Hepatocyte (in vitro differentiated cells): ENCODE measurements at regions not wholly inside any gene's neighbourhood (a gene's known extent, or its start where the extent isn't known, plus 50 kb on each side); places are given as distances from the start of the nearest gene placed in this dataset.

Source experiments
- DNase-seq: peaks from one replicate; pipeline ENCODE4 v3.0.0-alpha.2; 2016; ENCODE audit warnings: low spot score
- H2AFZ ChIP-seq: fragments of 200-600 bp; sonication (generic); 2 replicates; pipeline ENCODE4 v1.6.0; 2016; ENCODE audit warnings: antibody characterized with exemption, mild to moderate bottlenecking
- H3K27ac ChIP-seq: fragments of 200-600 bp; sonication (generic); 2 replicates; pipeline ENCODE4 v1.5.1; 2016; ENCODE audit warnings: mild to moderate bottlenecking
- H3K27me3 ChIP-seq: fragments of 200-600 bp; sonication (generic); 2 replicates; pipeline ENCODE4 v1.6.1; 2016
- H3K36me3 ChIP-seq: fragments of 200-600 bp; sonication (generic); replicated peaks from 2 replicates; pipeline ENCODE4 v1.5.1; 2016; ENCODE audit warnings: low read depth; ENCODE audit not compliant: insufficient read depth
- H3K4me1 ChIP-seq: fragments of 200-600 bp; sonication (generic); 2 replicates; pipeline ENCODE4 v1.5.1; 2016; ENCODE audit warnings: mild to moderate bottlenecking, moderate library complexity; ENCODE audit not compliant: insufficient read depth
- H3K4me2 ChIP-seq: fragments of 200-600 bp; sonication (generic); 2 replicates; pipeline ENCODE4 v1.6.0; 2016
- H3K4me3 ChIP-seq: fragments of 200-600 bp; sonication (generic); 2 replicates; pipeline ENCODE4 v1.5.1; 2016; ENCODE audit warnings: mild to moderate bottlenecking
- H3K79me2 ChIP-seq: fragments of 200-600 bp; sonication (generic); 2 replicates; pipeline ENCODE4 v1.6.0; 2017; ENCODE audit warnings: mild to moderate bottlenecking
- H3K9me2 ChIP-seq: fragments of 200-600 bp; sonication (generic); replicated peaks from 2 replicates; pipeline ENCODE4 v1.6.0; 2017; ENCODE audit warnings: mild to moderate bottlenecking; ENCODE audit not compliant: insufficient read depth
- H3K9me3 ChIP-seq: fragments of 200-600 bp; sonication (generic); 2 replicates; pipeline ENCODE4 v1.5.1; 2016; ENCODE audit warnings: low read depth, mild to moderate bottlenecking
- H4K20me1 ChIP-seq: fragments of 200-600 bp; sonication (generic); 2 replicates; pipeline ENCODE4 v1.6.0; 2016; ENCODE audit warnings: mild to moderate bottlenecking; ENCODE audit not compliant: insufficient read depth, poor library complexity, severe bottlenecking
- CTCF ChIP-seq: fragments of 200-600 bp; sonication (generic); IDR thresholded peaks from 2 replicates; pipeline ENCODE4 v1.5.1; 2016; ENCODE audit warnings: antibody characterized with exemption, mild to moderate bottlenecking; ENCODE audit not compliant: poor library complexity
- EZH2 ChIP-seq: fragments of 200-600 bp; sonication (generic); IDR thresholded peaks from 2 replicates; pipeline ENCODE4 v1.6.1; 2016; ENCODE audit warnings: antibody characterized with exemption, mild to moderate bottlenecking, borderline replicate concordance
- EZH2phosphoT487 ChIP-seq: fragments of 200-600 bp; sonication (generic); IDR thresholded peaks from one replicate; pipeline ENCODE4 v1.6.1; 2018; ENCODE audit warnings: antibody characterized with exemption, mild to moderate bottlenecking, low read depth, moderate library complexity; ENCODE audit not compliant: unreplicated experiment, severe bottlenecking
- WGBS: methylation state at CpG from one replicate; pipeline ENCODE4 v1.1.6; 2016; ENCODE audit warnings: low lambda C conversion rate; ENCODE audit errors: missing lambda C conversion rate; 5-methylcytosine and 5-hydroxymethylcytosine counted together

- no peak for TF ChIP-seq EZH2
- TF ChIP-seq CTCF, result no peak
- no peak for TF ChIP-seq EZH2phosphoT487
- H2AFZ ChIP-seq, result no peak overlapping the region
- no peaks in the 10 kb centered on the region for H4K20me1 ChIP-seq
- H3K27me3 ChIP-seq, result no peaks in the 10 kb centered on the region
- H3K27ac ChIP-seq, result no peak overlapping the region
- H3K4me3 ChIP-seq, result no peak overlapping the region
- no peaks in the 10 kb centered on the region for H3K36me3 ChIP-seq
- H3K4me2 ChIP-seq, result no peak overlapping the region
- no peaks in the 10 kb centered on the region for H3K4me1 ChIP-seq
- H3K9me3 ChIP-seq, result no peaks in the 10 kb centered on the region
- 91% methylated on average over 3 of the region's 3 CpGs for WGBS
- no peaks in the 10 kb centered on the region for H3K9me2 ChIP-seq
- DNase-seq, result no peak
- H3K79me2 ChIP-seq, result no peaks in the 10 kb centered on the region
These were observed 367.7 kb downstream of the MEI4 start for GRCh38 chr6:78020586-78020985.

GRCh38 chr6:78025502-78025901 lies 372.7 kb downstream of the MEI4 start:
- Histone ChIP-seq H3K4me1 (no peaks in the 10 kb centered on the region), H3K4me3 (no peak overlapping the region), H2AFZ (no peak overlapping the region), H3K9me3 (no peaks in the 10 kb centered on the region), H3K36me3 (no peaks in the 10 kb centered on the region), H3K4me2 (no peak overlapping the region), H3K79me2 (no peaks in the 10 kb centered on the region), H3K9me2 (no peaks in the 10 kb centered on the region), H4K20me1 (no peaks in the 10 kb centered on the region), H3K27me3 (no peaks in the 10 kb centered on the region), H3K27ac (no peak overlapping the region)
- no peak for DNase-seq
- TF ChIP-seq EZH2phosphoT487 (no peak), EZH2 (no peak), CTCF (no peak)

- Histone ChIP-seq H3K27me3 (no peaks in the 10 kb centered on the region), H3K4me3 (no peak overlapping the region), H2AFZ (no peak overlapping the region), H3K79me2 (no peaks in the 10 kb centered on the region), H4K20me1 (no peaks in the 10 kb centered on the region), H3K27ac (no peak overlapping the region), H3K9me3 (no peaks in the 10 kb centered on the region), H3K4me1 (no peaks in the 10 kb centered on the region), H3K36me3 (no peaks in the 10 kb centered on the region), H3K9me2 (no peaks in the 10 kb centered on the region), H3K4me2 (no peak overlapping the region)
- no peak for DNase-seq
- TF ChIP-seq CTCF, result no peak
- TF ChIP-seq EZH2phosphoT487, result no peak
- TF ChIP-seq EZH2, result no peak
These were observed 378.4 kb downstream of the MEI4 start for GRCh38 chr6:78031228-78031627.

- 88% methylated on average over 1 of the region's 1 CpG for WGBS
- Histone ChIP-seq H3K4me2 (no peak overlapping the region), H3K4me3 (no peak overlapping the region), H3K27me3 (no peaks in the 10 kb centered on the region), H3K9me2 (no peaks in the 10 kb centered on the region), H3K9me3 (no peaks in the 10 kb centered on the region), H3K36me3 (no peaks in the 10 kb centered on the region), H4K20me1 (no peaks in the 10 kb centered on the region), H2AFZ (no peak overlapping the region), H3K27ac (no peak overlapping the region), H3K4me1 (no peaks in the 10 kb centered on the region), H3K79me2 (no peaks in the 10 kb centered on the region)
- no peak for DNase-seq
- TF ChIP-seq EZH2phosphoT487, result no peak
- TF ChIP-seq EZH2, result no peak
- no peak for TF ChIP-seq CTCF
These were observed 406.3 kb downstream of the MEI4 start for GRCh38 chr6:78059171-78059570.
